Endothelial cell of umbilical vein (primary cell): ENCODE measurements at regions not wholly inside any gene's neighbourhood (a gene's known extent, or its start where the extent isn't known, plus 50 kb on each side); places are given as distances from the start of the nearest gene placed in this dataset.

Experiments used
- BruUV-seq: library from RNA; stranded (reverse); fragments of 400-500 nt; replicated peaks from 2 replicates; lab custom pipeline; 2021; lab: Mats Ljungman, UMichigan
- CTCF ChIA-PET: fragments of 300-600, 350-600 bp; sonication (Branson Sonifier 250); formaldehyde crosslinking; loops from one replicate; lab custom pipeline; 2021; ENCODE audit warnings: antibody characterized with exemption, inconsistent platforms; lab: Charles Lee
- POLR2A ChIA-PET: fragments of 300-600, 350-600 bp; sonication (Branson Sonifier 250); formaldehyde crosslinking; loops from one replicate; lab custom pipeline; 2021; ENCODE audit warnings: antibody characterized with exemption, inconsistent platforms; lab: Charles Lee
- DNase-seq: peaks from one replicate; pipeline ENCODE4 v3.0.0-alpha.2; 2011; ENCODE audit warnings: low read depth, low spot score
- FAIRE-seq: peaks from 2 replicates; lab custom pipeline; 2011; peaks lifted over from hg19 to GRCh38; lab: Jason Lieb, UNC
- H2AFZ ChIP-seq: 2 replicates; pipeline ENCODE4 v1.6.0; 2012; ENCODE audit warnings: low read depth, low read length, control low read depth, inconsistent platforms
- H3K27ac ChIP-seq: 2 replicates; pipeline ENCODE4 v1.5.1; 2011; ENCODE audit warnings: low read depth, mild to moderate bottlenecking, control low read depth, low read length, moderate library complexity; ENCODE audit not compliant: insufficient read depth
- H3K27me3 ChIP-seq, 2 experiments: 2 replicates each; pipeline versions ENCODE4 v1.6.0 to v1.6.1; 2011; ENCODE audit warnings: low read length in 2 of 2, mixed read lengths in 1 of 2; ENCODE audit not compliant: control insufficient read depth in 2 of 2, insufficient read depth in 2 of 2
- H3K36me3 ChIP-seq, 2 experiments: 2 replicates in 1 of 2; 3 replicates in 1 of 2; pipeline ENCODE4 v1.5.1; 2011; ENCODE audit warnings: low read length in 2 of 2, mild to moderate bottlenecking in 1 of 2, moderate library complexity in 1 of 2; ENCODE audit not compliant: control insufficient read depth in 2 of 2, insufficient read depth in 2 of 2; ENCODE audit errors: extremely low read depth in 1 of 2
- H3K4me1 ChIP-seq: 3 replicates; pipeline ENCODE4 v1.5.1; 2011; ENCODE audit warnings: mild to moderate bottlenecking, low read length; ENCODE audit not compliant: control insufficient read depth, insufficient read depth; ENCODE audit errors: extremely low read depth
- H3K4me2 ChIP-seq: 2 replicates; pipeline ENCODE4 v1.6.1; 2011; ENCODE audit warnings: low read length, control low read depth, mixed read lengths; ENCODE audit not compliant: insufficient read depth
- H3K4me3 ChIP-seq, 3 experiments: fragments of 200-600 bp in 1 of 3; sonication (generic), shearing (Covaris generic) in 1 of 3; replicated peaks in 1 of 3; 2 replicates each; pipeline ENCODE4 v1.5.1; 2011 to 2016; ENCODE audit warnings: control low read depth in 3 of 3, low read length in 3 of 3, mild to moderate bottlenecking in 2 of 3, inconsistent platforms in 1 of 3, low read depth in 1 of 3, moderate library complexity in 1 of 3; ENCODE audit not compliant: insufficient read depth in 1 of 3
- H3K79me2 ChIP-seq: 2 replicates; pipeline ENCODE4 v1.6.0; 2012; ENCODE audit warnings: low read length, inconsistent platforms; ENCODE audit not compliant: control insufficient read depth, insufficient read depth
- H3K9ac ChIP-seq: replicated peaks from 2 replicates; pipeline ENCODE3; 2011; ENCODE audit warnings: low read length, control low read depth; ENCODE audit not compliant: insufficient read depth; ENCODE audit errors: extremely low read depth
- H3K9me1 ChIP-seq: replicated peaks from 3 replicates; pipeline ENCODE4 v1.6.0; 2011; ENCODE audit warnings: mild to moderate bottlenecking, low read length; ENCODE audit not compliant: control insufficient read depth, insufficient read depth; ENCODE audit errors: extremely low read depth
- H3K9me3 ChIP-seq: replicated peaks from 2 replicates; pipeline ENCODE4 v1.5.1; 2012; ENCODE audit warnings: low read length, inconsistent platforms; ENCODE audit not compliant: control insufficient read depth, insufficient read depth
- H4K20me1 ChIP-seq: replicated peaks from 2 replicates; pipeline ENCODE3; 2011; ENCODE audit warnings: mild to moderate bottlenecking, low read length; ENCODE audit not compliant: control insufficient read depth, insufficient read depth; ENCODE audit errors: extremely low read depth
- CTCF ChIP-seq, 2 donors: IDR thresholded peaks; 1 replicate in 1 of 2; 2 replicates in 1 of 2; pipeline ENCODE4 v1.5.1; 2011; ENCODE audit warnings: low read length in 2 of 2, mild to moderate bottlenecking in 2 of 2, moderate library complexity in 2 of 2, control low read depth in 1 of 2, inconsistent platforms in 1 of 2, low read depth in 1 of 2; ENCODE audit not compliant: insufficient read depth in 1 of 2; ENCODE audit errors: extremely low read depth in 1 of 2
- GATA2 ChIP-seq: IDR thresholded peaks from 2 replicates; pipeline ENCODE4 v1.7.0; 2011; ENCODE audit warnings: low read depth, mild to moderate bottlenecking, moderate library complexity, mixed read lengths, low read length; ENCODE audit not compliant: insufficient read length, insufficient read depth
- JUN ChIP-seq: IDR thresholded peaks from 2 replicates; pipeline ENCODE4 v1.6.1; 2011; ENCODE audit warnings: borderline replicate concordance, low read depth; ENCODE audit not compliant: insufficient read length, insufficient read depth
- MAX ChIP-seq: IDR thresholded peaks from 2 replicates; pipeline ENCODE4 v1.6.1; 2011; ENCODE audit not compliant: insufficient read depth, insufficient read length
- MYC ChIP-seq: IDR thresholded peaks from one replicate; pipeline ENCODE4 v1.6.1; 2011; ENCODE audit warnings: mild to moderate bottlenecking, low read depth, low read length
- POLR2AphosphoS5 ChIP-seq: IDR thresholded peaks from 2 replicates; pipeline ENCODE4 v1.6.1; 2012; ENCODE audit warnings: low read depth, mild to moderate bottlenecking, control low read depth, low read length, moderate library complexity; ENCODE audit not compliant: insufficient read depth
- dilution Hi-C: fragments of 300-500 bp; cut with MboI; formaldehyde crosslinking; loops from one replicate; pipeline ENCODE4 v1.15.0; 2019; ENCODE audit warnings: low sequenced_read_pairs; ENCODE audit not compliant: extremely low pct_ligation_motif_present
- intact Hi-C: fragments of 100-400 bp; cut with micrococcal nuclease; formaldehyde crosslinking; loops from one replicate; pipeline ENCODE4 v1.10.0; 2022

- Histone ChIP-seq H3K4me2 (no peak overlapping the region), H3K4me3 (no peak overlapping the region), H3K79me2 (no peaks in the 10 kb centered on the region), H3K9ac (no peak overlapping the region), H3K27ac (no peak overlapping the region), H3K9me3 (no peaks in the 10 kb centered on the region), H3K27me3 (peaks cover 0 to 4% of the 10 kb centered on the region in 2 experiments), H3K36me3 (no peaks in the 10 kb centered on the region), H2AFZ (no peak overlapping the region), H3K9me1 (no peaks in the 10 kb centered on the region), H3K4me1 (no peaks in the 10 kb centered on the region), H4K20me1 (no peaks in the 10 kb centered on the region)
- intact Hi-C loops: no loop called here
- FAIRE-seq (no peak), DNase-seq (no peak)
- ChIA-PET CTCF (interaction anchor here (1.0 to 2.2 kb wide), 3 partner anchors 9 to 69 kb away, joined by 3 to 7 read pairs (median 4); no protein-coding TSS in a partner anchor), POLR2A (no interaction called here)
- dilution Hi-C loops: no loop called here
- no TSS peak for BruUV-seq
- TF ChIP-seq GATA2 (no peak), MAX (no peak), MYC (no peak)
Observed at GRCh38 chr13:99646866-99647595, 145.8 kb downstream of the TM9SF2 start.

GRCh38 chr13:99642841-99643240, 141.6 kb downstream of the TM9SF2 start:
- peaks cover 2% of the 10 kb centered on the region for H4K20me1 ChIP-seq
- H3K36me3 ChIP-seq: no peaks in the 10 kb centered on the region
- no peaks in the 10 kb centered on the region for H3K9me3 ChIP-seq
- intact Hi-C loops: no loop called here
- FAIRE-seq (no peak), DNase-seq (no peak)
- no peaks in the 10 kb centered on the region for H3K79me2 ChIP-seq
- TF ChIP-seq JUN (no peak), GATA2 (no peak), CTCF (IDR thresholded peaks at IDR 0.05; ENCODE audit: extremely low read depth in 1 of 2, insufficient read depth in 1 of 2, low read depth in 1 of 2, low read length in 2 of 2) (no peak), POLR2AphosphoS5 (no peak), MAX (no peak)
- no peak overlapping the region for H2AFZ ChIP-seq
- dilution Hi-C loops: no loop called here
- H3K4me2 ChIP-seq: no peak overlapping the region
- POLR2A ChIA-PET: no interaction called here
- H3K4me3 ChIP-seq: no peak overlapping the region
- CTCF ChIA-PET: no interaction called here
- H3K27ac ChIP-seq: no peak overlapping the region
- no peaks in the 10 kb centered on the region for H3K9me1 ChIP-seq
- H3K27me3 ChIP-seq: no peaks in the 10 kb centered on the region
- no peak overlapping the region for H3K9ac ChIP-seq
- no peaks in the 10 kb centered on the region for H3K4me1 ChIP-seq
- BruUV-seq: no TSS peak
